ENCODE measurements at regions not wholly inside any gene's neighbourhood (a gene's known extent, or its start where the extent isn't known, plus 50 kb on each side); places are given as distances from the start of the nearest gene placed in this dataset.

GRCh38 chr6:133814238-133814637, 74.7 kb upstream of the TCF21 start:
- no peak for TF ChIP-seq ZFX (IDR thresholded peaks at IDR 0.05)
- no peak for TF ChIP-seq CTCF (conservative IDR thresholded peaks at IDR 0.05)
- H3K27ac ChIP-seq, result no peak overlapping the region

GRCh38 chr6:133814797-133815196, 74.1 kb upstream of the TCF21 start:
- H3K27ac ChIP-seq, result no peak overlapping the region
- TF ChIP-seq ZFX (IDR thresholded peaks at IDR 0.05) (no peak), CTCF (conservative IDR thresholded peaks at IDR 0.05) (no peak)

GRCh38 chr6:133815313-133815712, 73.6 kb upstream of the TCF21 start:
- H3K27ac ChIP-seq, result no peak overlapping the region
- TF ChIP-seq CTCF (conservative IDR thresholded peaks at IDR 0.05) (no peak), ZFX (IDR thresholded peaks at IDR 0.05) (no peak)

GRCh38 chr6:133816171-133816570, 72.7 kb upstream of the TCF21 start:
- TF ChIP-seq CTCF (conservative IDR thresholded peaks at IDR 0.05), result no peak
- TF ChIP-seq ZFX (IDR thresholded peaks at IDR 0.05), result no peak
- no peak overlapping the region for H3K27ac ChIP-seq

GRCh38 chr6:133817460-133818047, 71.4 kb upstream of the TCF21 start:
- H3K27ac ChIP-seq, result no peak overlapping the region
- TF ChIP-seq ZFX (IDR thresholded peaks at IDR 0.05) (no peak), CTCF (conservative IDR thresholded peaks at IDR 0.05) (peak; percentile 95)

- TF ChIP-seq CTCF (conservative IDR thresholded peaks at IDR 0.05) (no peak), ZFX (IDR thresholded peaks at IDR 0.05) (no peak)
- no peak overlapping the region for H3K27ac ChIP-seq
Measured at GRCh38 chr6:133818320-133818719, 70.6 kb upstream of the TCF21 start.

- TF ChIP-seq CTCF (conservative IDR thresholded peaks at IDR 0.05), result no peak
Measured at GRCh38 chr6:133820208-133820607, 68.7 kb upstream of the TCF21 start.

More at GRCh38 chr6:133820208-133820607, 68.7 kb upstream of the TCF21 start:
- no peak overlapping the region for H3K27ac ChIP-seq
